AG04450 (cell line): ENCODE measurements at regions not wholly inside any gene's neighbourhood (a gene's known extent, or its start where the extent isn't known, plus 50 kb on each side); places are given as distances from the start of the nearest gene placed in this dataset.

Experiments
- CTCF ChIA-PET: fragments of 300-600, 350-600 bp; formaldehyde crosslinking; extraction: SDS; loops from one replicate; lab custom pipeline; 2022; ENCODE audit warnings: antibody characterized with exemption, inconsistent platforms; lab: Charles Lee
- POLR2A ChIA-PET: fragments of 350-600 bp; formaldehyde crosslinking; extraction: SDS; loops from one replicate; lab custom pipeline; 2021; ENCODE audit warnings: antibody characterized with exemption, inconsistent platforms; lab: Yijun Ruan, JAX
- DNase-seq: peaks from one replicate; pipeline ENCODE4 v3.0.0-alpha.2; 2011; ENCODE audit warnings: low read depth, low spot score
- H3K27ac ChIP-seq: one replicate; pipeline ENCODE4 v1.5.1; 2012; ENCODE audit warnings: low read depth, low read length, control low read depth
- H3K27me3 ChIP-seq: one replicate; pipeline ENCODE4 v1.6.0; 2012; ENCODE audit warnings: low read length; ENCODE audit not compliant: control insufficient read depth, insufficient read depth
- H3K4me3 ChIP-seq: 2 replicates; pipeline ENCODE4 v1.5.1; 2011; ENCODE audit warnings: mild to moderate bottlenecking, low read depth, low read length, control low read depth
- H3K9me3 ChIP-seq: 2 replicates; pipeline ENCODE4 v1.5.1; 2012; ENCODE audit warnings: low read length; ENCODE audit not compliant: control insufficient read depth, insufficient read depth
- CTCF ChIP-seq: IDR thresholded peaks from 2 replicates; pipeline ENCODE4 v1.5.1; 2011; ENCODE audit warnings: low read depth, low read length, control low read depth, inconsistent platforms

DNA sequence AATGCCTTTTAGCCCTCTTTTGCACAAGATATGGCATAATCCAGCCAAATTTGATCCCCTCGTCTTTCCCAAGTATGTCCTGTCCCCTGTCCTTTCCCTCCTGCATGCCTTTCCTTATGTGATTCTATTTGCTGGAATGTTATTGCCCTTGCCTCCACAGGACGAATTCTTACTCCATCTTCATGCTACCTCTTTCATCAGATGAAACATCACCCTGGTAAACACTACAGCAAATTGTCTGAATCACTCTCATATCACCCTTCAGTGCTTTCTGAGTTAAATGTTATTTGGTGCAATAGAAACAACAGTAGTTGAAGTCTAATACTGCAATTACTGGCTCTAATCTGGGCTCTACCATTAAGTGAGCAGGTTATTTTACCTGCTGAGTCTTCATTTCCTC, 52.2 kb upstream of the FAT1 start:
- no peak for TF ChIP-seq CTCF
- POLR2A ChIA-PET: no interaction called here
- CTCF ChIA-PET: no interaction called here
- H3K27ac ChIP-seq: no peak overlapping the region
- H3K9me3 ChIP-seq: peaks cover 3% of the 10 kb centered on the region; the same call in 1 of the 2 replicates
- DNase-seq: no peak
- no peaks in the 10 kb centered on the region for H3K27me3 ChIP-seq
- no peak overlapping the region for H3K4me3 ChIP-seq

DNA sequence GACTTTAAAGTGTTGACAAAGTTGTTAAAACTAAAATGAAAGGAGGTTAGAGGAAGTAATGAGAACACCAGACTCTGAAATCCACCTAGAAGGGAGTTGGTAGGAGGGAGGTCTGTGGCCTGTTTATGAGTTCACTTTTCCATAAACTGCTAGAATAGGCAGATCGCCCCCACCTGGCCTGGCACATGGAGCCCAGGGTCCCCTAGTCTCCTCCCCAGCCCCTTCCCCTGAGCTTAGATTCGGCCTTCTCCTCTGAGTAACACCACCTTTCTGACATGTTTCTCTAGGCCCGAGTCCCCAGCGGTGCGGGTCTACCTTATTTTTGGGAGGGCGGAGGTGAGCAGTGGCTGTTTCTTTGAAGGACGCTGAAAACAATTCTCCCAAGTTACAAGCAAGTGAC, 54.5 kb upstream of the FAT1 start:
- ChIA-PET CTCF (no interaction called here), POLR2A (no interaction called here)
- Histone ChIP-seq H3K27ac (no peak overlapping the region), H3K4me3 (no peak overlapping the region), H3K9me3 (peaks cover 3% of the 10 kb centered on the region; the same call in 1 of the 2 replicates), H3K27me3 (no peaks in the 10 kb centered on the region)
- DNase-seq: no peak
- no peak for TF ChIP-seq CTCF

DNA sequence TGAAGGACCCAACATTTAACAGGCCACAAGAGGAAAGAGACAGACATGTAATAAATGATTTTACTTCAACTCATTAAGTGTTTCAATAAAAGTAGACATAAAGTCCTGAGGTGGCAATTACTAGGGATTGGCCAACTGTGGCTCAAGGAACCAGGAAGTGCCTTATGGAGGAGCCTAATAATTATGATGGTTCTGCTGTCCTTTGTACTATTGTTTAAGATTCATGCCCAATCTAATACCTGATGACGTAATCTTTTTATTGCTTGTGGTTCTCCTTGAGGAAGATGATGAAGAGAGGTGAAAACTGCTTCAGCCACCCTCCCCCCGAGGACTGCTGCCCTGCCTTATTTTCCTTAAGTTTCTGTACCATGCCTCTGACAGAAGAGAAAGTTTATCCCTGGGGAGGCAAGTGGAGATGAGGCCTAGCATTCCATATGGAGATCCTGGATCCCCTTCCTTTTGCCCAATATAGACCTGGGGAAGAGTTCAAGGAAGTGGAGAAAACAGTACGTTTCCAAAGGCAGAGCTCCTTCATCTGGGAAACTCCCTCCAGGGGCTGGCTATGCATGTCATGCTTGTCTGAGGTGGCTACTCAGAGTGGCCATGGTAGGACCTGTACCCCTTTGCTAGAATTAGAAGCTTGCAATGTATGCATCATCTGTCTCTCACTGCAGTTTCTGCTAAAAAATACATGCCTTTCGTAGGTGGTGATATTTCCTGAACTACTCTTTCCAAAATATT, 56.8 kb upstream of the FAT1 start:
- Histone ChIP-seq H3K4me3 (no peak overlapping the region), H3K27ac (no peak overlapping the region), H3K27me3 (no peaks in the 10 kb centered on the region), H3K9me3 (peaks cover 3% of the 10 kb centered on the region; the same call in 1 of the 2 replicates)
- no peak for DNase-seq
- POLR2A ChIA-PET: interaction anchor here (1.3 kb wide), 1 partner anchor 53 kb away, joined by 6 read pairs; no protein-coding TSS in a partner anchor
- CTCF ChIA-PET: interaction anchor here (1.4 kb wide), 1 partner anchor 9 kb away, joined by 3 read pairs; no protein-coding TSS in a partner anchor
- TF ChIP-seq CTCF: no peak

DNA sequence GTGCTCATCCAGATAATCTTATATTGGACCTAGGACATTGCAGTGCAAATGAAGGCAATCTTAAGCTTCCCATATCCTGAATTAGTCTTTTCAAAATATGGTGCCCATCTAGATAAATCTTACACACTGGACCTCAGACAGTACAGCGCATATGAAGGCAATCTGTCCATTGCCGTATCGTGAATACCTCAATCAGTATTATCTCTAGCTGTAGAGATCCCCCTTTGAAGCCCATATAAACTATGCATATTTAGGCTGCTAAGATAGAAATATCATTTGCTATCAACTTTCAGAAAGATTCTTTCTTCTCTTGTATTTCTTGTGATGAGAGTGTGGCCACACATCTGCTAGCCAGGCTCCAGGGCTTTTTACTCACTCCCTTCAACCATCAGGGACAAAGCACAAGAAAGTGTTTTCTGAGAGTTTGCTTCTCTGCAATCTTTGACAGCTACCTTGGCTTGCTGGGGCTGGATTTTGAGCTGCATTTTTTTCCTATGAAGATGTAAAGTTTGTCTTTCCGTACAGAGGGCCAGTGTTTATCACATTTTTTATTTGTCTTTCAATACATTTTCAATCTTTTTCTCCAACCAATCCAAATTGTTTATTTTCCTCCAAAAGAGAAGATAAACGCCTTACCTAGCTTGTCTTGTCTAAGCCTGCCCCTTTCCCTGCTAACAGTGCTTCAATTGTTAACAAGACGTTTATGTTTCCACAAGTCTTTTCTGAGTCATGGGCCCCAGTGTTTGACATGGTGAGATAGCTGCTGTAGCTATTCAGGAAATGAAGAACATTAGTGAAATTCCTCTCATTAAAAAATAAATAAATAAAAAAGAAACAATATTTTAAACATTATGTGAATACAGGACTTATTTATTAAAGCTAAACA, 57.6 kb upstream of the FAT1 start:
- Histone ChIP-seq H3K27me3 (no peaks in the 10 kb centered on the region), H3K27ac (peak overlapping the region; percentile 79), H3K4me3 (no peak overlapping the region), H3K9me3 (peaks cover 3% of the 10 kb centered on the region; the same call in 1 of the 2 replicates)
- ChIA-PET POLR2A (interaction anchor here (0.9 to 1.3 kb wide), 4 partner anchors 8 to 57 kb away, joined by 3 to 8 read pairs (median 5); partner anchors contain the start of gene FAT1), CTCF (interaction anchor here (1.4 kb wide), 1 partner anchor 9 kb away, joined by 3 read pairs; no protein-coding TSS in a partner anchor)
- peak; percentile 64 for DNase-seq
- no peak for TF ChIP-seq CTCF
